GM23338 (cell line): ENCODE measurements at regions not wholly inside any gene's neighbourhood (a gene's known extent, or its start where the extent isn't known, plus 50 kb on each side); places are given as distances from the start of the nearest gene placed in this dataset.

ENCODE experiments used
- ATAC-seq: fragments of 200-7000 bp; cut with Tn5 transposase; 3 replicates; pipeline ENCODE4 v1.9.1; 2020
- DNase-seq: peaks from one replicate; pipeline ENCODE4 v3.0.0-alpha.2; 2015; ENCODE audit warnings: low spot score
- H2AFZ ChIP-seq: fragments of 200-600 bp; sonication (generic); 2 replicates; pipeline ENCODE4 v1.8.0; 2016; ENCODE audit warnings: antibody characterized with exemption, mild to moderate bottlenecking, moderate library complexity
- H3F3A ChIP-seq: fragments of 200-600 bp; sonication (generic); replicated peaks from 2 replicates; pipeline ENCODE4 v1.8.0; 2017; ENCODE audit warnings: antibody characterized with exemption, mixed run types, low read depth
- H3K27ac ChIP-seq: fragments of 200-600 bp; sonication (generic); 2 replicates; pipeline ENCODE4 v1.6.1; 2016; ENCODE audit warnings: low read depth
- H3K27me3 ChIP-seq: fragments of 200-600 bp; sonication (generic); 2 replicates; pipeline ENCODE4 v1.8.0; 2016; ENCODE audit warnings: mild to moderate bottlenecking, mixed run types, moderate library complexity; ENCODE audit not compliant: insufficient read depth
- H3K36me3 ChIP-seq: fragments of 200-600 bp; sonication (generic); 2 replicates; pipeline ENCODE4 v1.8.0; 2016; ENCODE audit warnings: mild to moderate bottlenecking; ENCODE audit not compliant: insufficient read depth
- H3K4me1 ChIP-seq: fragments of 200-600 bp; sonication (generic); 2 replicates; pipeline ENCODE4 v1.8.0; 2016; ENCODE audit warnings: mild to moderate bottlenecking, moderate library complexity; ENCODE audit not compliant: insufficient read depth
- H3K4me2 ChIP-seq: fragments of 200-600 bp; sonication (generic); 2 replicates; pipeline ENCODE4 v1.7.1; 2017; ENCODE audit warnings: mixed run types
- H3K4me3 ChIP-seq: fragments of 200-600 bp; sonication (generic); 2 replicates; pipeline ENCODE4 v1.6.1; 2016; ENCODE audit warnings: mixed run types
- H3K79me2 ChIP-seq: fragments of 200-600 bp; sonication (generic); replicated peaks from 2 replicates; pipeline ENCODE4 v1.8.0; 2017; ENCODE audit warnings: mild to moderate bottlenecking; ENCODE audit not compliant: insufficient read depth
- H3K9me2 ChIP-seq: fragments of 200-600 bp; sonication (generic); 2 replicates; pipeline ENCODE4 v1.8.0; 2017; ENCODE audit not compliant: insufficient read depth
- H4K20me1 ChIP-seq: fragments of 200-600 bp; sonication (generic); replicated peaks from 2 replicates; pipeline ENCODE4 v1.8.0; 2017; ENCODE audit warnings: mild to moderate bottlenecking; ENCODE audit not compliant: insufficient read depth
- H3K27ac Mint-ChIP-seq: 2 replicates; pipeline ENCODE4 v1.8.0; 2020; ENCODE audit warnings: inconsistent platforms, mild to moderate bottlenecking, moderate library complexity, mixed read lengths
- H3K27me3 Mint-ChIP-seq: 3 replicates; pipeline ENCODE4 v1.8.0; 2022; ENCODE audit warnings: low read depth, mild to moderate bottlenecking, moderate library complexity, mixed read lengths, inconsistent platforms; ENCODE audit not compliant: insufficient read depth, poor library complexity
- H3K36me3 Mint-ChIP-seq: 3 replicates; pipeline ENCODE4 v1.8.0; 2021; ENCODE audit warnings: low read depth, mild to moderate bottlenecking, inconsistent platforms, moderate library complexity, mixed read lengths
- H3K4me1 Mint-ChIP-seq: 3 replicates; pipeline ENCODE4 v1.8.0; 2020; ENCODE audit warnings: mild to moderate bottlenecking, inconsistent platforms, mixed read lengths
- H3K4me3 Mint-ChIP-seq: 3 replicates; pipeline ENCODE4 v1.8.0; 2021; ENCODE audit warnings: moderate library complexity, mild to moderate bottlenecking, inconsistent platforms, mixed read lengths
- H3K9me3 Mint-ChIP-seq: 3 replicates; pipeline ENCODE4 v1.8.0; 2020; ENCODE audit warnings: moderate library complexity, mild to moderate bottlenecking, inconsistent platforms, mixed read lengths
- CREB1 ChIP-seq: fragments of 250-450 bp; sonication (Bioruptor Pico); IDR thresholded peaks from 2 replicates; pipeline ENCODE4 v1.5.0; 2020; ENCODE audit warnings: low read depth, mild to moderate bottlenecking, moderate library complexity
- CTCF ChIP-seq, 2 experiments: fragments of 200-600 bp in 1 of 2; sonication (generic) in 1 of 2; conservative IDR thresholded peaks; 2 replicates each; pipeline versions ENCODE4 v1.5.1 to v1.6.1; 2016 to 2017; ENCODE audit warnings: antibody characterized with exemption in 2 of 2, low read depth in 2 of 2, mild to moderate bottlenecking in 2 of 2, moderate library complexity in 1 of 2
- ETS1 ChIP-seq: IDR thresholded peaks from 2 replicates; pipeline ENCODE4 v1.6.1; 2016; ENCODE audit warnings: antibody characterized with exemption
- EZH2 ChIP-seq: fragments of 200-600 bp; sonication (generic); IDR thresholded peaks from one replicate; pipeline ENCODE4 v1.8.0; 2017; ENCODE audit warnings: antibody characterized with exemption, mild to moderate bottlenecking, low read depth; ENCODE audit not compliant: unreplicated experiment
- EZH2phosphoT487 ChIP-seq: fragments of 200-600 bp; sonication (generic); IDR thresholded peaks from one replicate; pipeline ENCODE4 v1.8.1; 2018; ENCODE audit warnings: antibody characterized with exemption; ENCODE audit not compliant: unreplicated experiment
- JUNB ChIP-seq: IDR thresholded peaks from one replicate; pipeline ENCODE4 v1.6.1; 2016; ENCODE audit warnings: antibody characterized with exemption; ENCODE audit not compliant: unreplicated experiment
- NANOG ChIP-seq: IDR thresholded peaks from 2 replicates; pipeline ENCODE4 v1.6.1; 2016; ENCODE audit warnings: antibody characterized with exemption, borderline replicate concordance
- POLR2AphosphoS5 ChIP-seq: IDR thresholded peaks from 2 replicates; pipeline ENCODE4 v1.6.1; 2016; ENCODE audit warnings: antibody characterized with exemption, low read depth
- REST ChIP-seq: IDR thresholded peaks from one replicate; pipeline ENCODE4 v1.6.1; 2018; ENCODE audit warnings: antibody characterized with exemption; ENCODE audit not compliant: unreplicated experiment
- STAT1 ChIP-seq: IDR thresholded peaks from one replicate; pipeline ENCODE4 v1.6.1; 2016; ENCODE audit warnings: antibody characterized with exemption; ENCODE audit not compliant: unreplicated experiment
- ZNF114 ChIP-seq: fragments of 250-450 bp; sonication (Bioruptor Pico); IDR thresholded peaks from 2 replicates; pipeline ENCODE4 v1.5.0; 2020; ENCODE audit warnings: mild to moderate bottlenecking, moderate library complexity
- ZNF331 ChIP-seq: fragments of 250-450 bp; sonication (Bioruptor Pico); IDR thresholded peaks from 2 replicates; pipeline ENCODE4 v1.5.0; 2020; ENCODE audit warnings: low read depth, mild to moderate bottlenecking, moderate library complexity
- ZNF462 ChIP-seq: fragments of 250-450 bp; sonication (Bioruptor Pico); IDR thresholded peaks from 2 replicates; pipeline ENCODE4 v1.5.0; 2020; ENCODE audit warnings: mild to moderate bottlenecking, moderate library complexity

- no peaks in the 10 kb centered on the region for H3K9me2 ChIP-seq
- H2AFZ ChIP-seq: no peak overlapping the region
- no peak overlapping the region for H3K4me2 ChIP-seq
- no peaks in the 10 kb centered on the region for H3K4me1 ChIP-seq
- DNase-seq (no peak), ATAC-seq (no peak)
- no peak overlapping the region for H3K27ac ChIP-seq
- Mint-ChIP-seq H3K9me3 (no peaks in the 10 kb centered on the region), H3K27me3 (no peaks in the 10 kb centered on the region), H3K27ac (no peak overlapping the region), H3K36me3 (no peaks in the 10 kb centered on the region), H3K4me1 (no peaks in the 10 kb centered on the region), H3K4me3 (no peak overlapping the region)
- no peaks in the 10 kb centered on the region for H3K27me3 ChIP-seq
- no peaks in the 10 kb centered on the region for H3K79me2 ChIP-seq
- H3F3A ChIP-seq: no peaks in the 10 kb centered on the region
- no peak overlapping the region for H3K4me3 ChIP-seq
- H4K20me1 ChIP-seq: no peaks in the 10 kb centered on the region
- TF ChIP-seq ETS1 (no peak), CTCF (conservative IDR thresholded peaks at IDR 0.05; ENCODE audit: low read depth in 2 of 2) (no peak), EZH2 (no peak), REST (no peak), EZH2phosphoT487 (no peak), NANOG (no peak), POLR2AphosphoS5 (no peak), ZNF462 (CRISPR knock-in tag) (no peak), ZNF331 (no peak), CREB1 (CRISPR knock-in tag) (no peak), JUNB (no peak), STAT1 (no peak), ZNF114 (CRISPR knock-in tag) (no peak)
- no peaks in the 10 kb centered on the region for H3K36me3 ChIP-seq
These were observed 183.1 kb downstream of the PALM2AKAP2 start for GRCh38 chr9:109963079-109963478.
